Smooth muscle cell (in vitro differentiated cells): ENCODE measurements at regions not wholly inside any gene's neighbourhood (a gene's known extent, or its start where the extent isn't known, plus 50 kb on each side); places are given as distances from the start of the nearest gene placed in this dataset.

Source experiments
- DNase-seq: peaks from one replicate; lab custom pipeline; 2025; ENCODE audit not compliant: unreplicated experiment; lab: John Stamatoyannopoulos, UW
- H2AFZ ChIP-seq: fragments of 200-600 bp; sonication (generic); 2 replicates; pipeline ENCODE4 v1.6.0; 2016; ENCODE audit warnings: antibody characterized with exemption, low read depth, mild to moderate bottlenecking
- H3F3A ChIP-seq: fragments of 200-600 bp; sonication (generic); 2 replicates; pipeline ENCODE4 v1.6.0; 2017; ENCODE audit warnings: antibody characterized with exemption, low read depth
- H3K27ac ChIP-seq: fragments of 200-600 bp; sonication (generic); 2 replicates; pipeline ENCODE4 v1.5.1; 2016; ENCODE audit warnings: low read depth, mild to moderate bottlenecking
- H3K27me3 ChIP-seq: fragments of 200-600 bp; sonication (generic); 2 replicates; pipeline ENCODE4 v1.6.1; 2016; ENCODE audit warnings: low read depth, mild to moderate bottlenecking
- H3K36me3 ChIP-seq: fragments of 200-600 bp; sonication (generic); 2 replicates; pipeline ENCODE4 v1.5.1; 2016; ENCODE audit warnings: low read depth
- H3K4me1 ChIP-seq: fragments of 200-600 bp; sonication (generic); 2 replicates; pipeline ENCODE4 v1.5.1; 2016; ENCODE audit warnings: low read depth
- H3K4me2 ChIP-seq: fragments of 200-600 bp; sonication (generic); 2 replicates; pipeline ENCODE4 v1.6.0; 2016; ENCODE audit warnings: mild to moderate bottlenecking
- H3K4me3 ChIP-seq: fragments of 200-600 bp; sonication (generic); 2 replicates; pipeline ENCODE4 v1.5.1; 2016; ENCODE audit warnings: mild to moderate bottlenecking
- H3K79me2 ChIP-seq: fragments of 200-600 bp; sonication (generic); 2 replicates; pipeline ENCODE4 v1.6.0; 2016; ENCODE audit warnings: low read depth, mild to moderate bottlenecking
- H3K9ac ChIP-seq: fragments of 200-600 bp; sonication (generic); 2 replicates; pipeline ENCODE4 v1.6.0; 2016; ENCODE audit warnings: low read depth
- H3K9me3 ChIP-seq: fragments of 200-600 bp; sonication (generic); replicated peaks from 2 replicates; pipeline ENCODE4 v1.5.1; 2016; ENCODE audit warnings: low read depth
- H4K20me1 ChIP-seq: fragments of 200-600 bp; sonication (generic); 2 replicates; pipeline ENCODE4 v1.6.0; 2016; ENCODE audit warnings: low read depth
- WGBS: methylation state at CpG from one replicate; pipeline ENCODE4 v1.1.7; 2016; ENCODE audit warnings: low lambda C conversion rate; 5-methylcytosine and 5-hydroxymethylcytosine counted together
- TF ChIP-seq, protein P1 (sequence below): fragments of 200-600 bp; sonication (generic); IDR thresholded peaks from 2 replicates; pipeline ENCODE4 v1.5.1; 2017; ENCODE audit warnings: borderline replicate concordance, mild to moderate bottlenecking, antibody characterized with exemption; ENCODE audit not compliant: insufficient read depth, poor library complexity, severe bottlenecking

DNA sequence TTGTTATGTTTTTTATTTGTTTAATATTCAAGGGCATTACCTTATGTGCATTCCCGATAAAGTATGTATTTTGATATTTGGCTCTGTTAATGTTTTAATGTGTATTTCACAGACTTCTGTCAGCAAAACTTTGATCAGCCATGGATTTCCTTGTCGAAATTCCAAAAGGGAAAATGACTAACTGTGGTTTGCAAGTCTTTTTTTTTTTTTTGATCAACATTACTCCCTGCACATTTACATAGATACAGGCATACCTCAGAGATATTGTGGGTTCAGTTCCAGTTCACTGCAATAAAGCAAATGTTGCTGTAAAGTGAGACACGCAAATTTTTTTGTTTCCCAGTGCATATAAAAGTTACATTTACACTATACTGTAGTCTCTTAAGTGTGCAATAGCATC, 351.9 kb downstream of the CXCL12 start:
- Histone ChIP-seq H3K36me3 (no peaks in the 10 kb centered on the region), H3K79me2 (no peaks in the 10 kb centered on the region), H4K20me1 (no peaks in the 10 kb centered on the region), H3F3A (no peaks in the 10 kb centered on the region), H3K4me1 (no peaks in the 10 kb centered on the region), H3K27ac (no peak overlapping the region), H3K27me3 (no peaks in the 10 kb centered on the region), H3K9me3 (no peaks in the 10 kb centered on the region), H3K4me3 (no peak overlapping the region), H3K4me2 (no peak overlapping the region), H2AFZ (no peak overlapping the region), H3K9ac (no peak overlapping the region)
- DNase-seq: no peak
- 54% methylated on average over 3 of the region's 3 CpGs for WGBS
- TF ChIP-seq, protein P1, sequence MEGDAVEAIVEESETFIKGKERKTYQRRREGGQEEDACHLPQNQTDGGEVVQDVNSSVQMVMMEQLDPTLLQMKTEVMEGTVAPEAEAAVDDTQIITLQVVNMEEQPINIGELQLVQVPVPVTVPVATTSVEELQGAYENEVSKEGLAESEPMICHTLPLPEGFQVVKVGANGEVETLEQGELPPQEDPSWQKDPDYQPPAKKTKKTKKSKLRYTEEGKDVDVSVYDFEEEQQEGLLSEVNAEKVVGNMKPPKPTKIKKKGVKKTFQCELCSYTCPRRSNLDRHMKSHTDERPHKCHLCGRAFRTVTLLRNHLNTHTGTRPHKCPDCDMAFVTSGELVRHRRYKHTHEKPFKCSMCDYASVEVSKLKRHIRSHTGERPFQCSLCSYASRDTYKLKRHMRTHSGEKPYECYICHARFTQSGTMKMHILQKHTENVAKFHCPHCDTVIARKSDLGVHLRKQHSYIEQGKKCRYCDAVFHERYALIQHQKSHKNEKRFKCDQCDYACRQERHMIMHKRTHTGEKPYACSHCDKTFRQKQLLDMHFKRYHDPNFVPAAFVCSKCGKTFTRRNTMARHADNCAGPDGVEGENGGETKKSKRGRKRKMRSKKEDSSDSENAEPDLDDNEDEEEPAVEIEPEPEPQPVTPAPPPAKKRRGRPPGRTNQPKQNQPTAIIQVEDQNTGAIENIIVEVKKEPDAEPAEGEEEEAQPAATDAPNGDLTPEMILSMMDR: no peak

DNA sequence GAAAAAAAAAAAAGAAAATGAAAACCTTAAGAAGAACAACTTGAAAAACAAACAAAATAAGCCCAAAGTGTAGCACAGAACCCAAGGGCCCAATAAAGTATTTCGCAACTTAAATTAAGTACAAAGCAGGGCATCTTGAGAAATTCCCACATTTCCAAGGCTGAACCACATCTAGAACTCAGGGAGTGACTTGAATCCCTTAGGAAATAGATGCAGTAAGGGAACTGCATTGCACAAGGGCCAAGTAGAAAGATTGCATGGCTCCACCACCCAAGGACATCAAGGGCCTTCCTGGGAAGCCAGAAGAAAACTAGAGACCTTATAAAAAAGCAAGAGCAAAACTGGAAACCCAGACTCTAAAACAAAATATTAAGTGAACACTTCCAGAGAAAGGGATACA, 352.7 kb downstream of the CXCL12 start:
- H3K79me2 ChIP-seq: no peaks in the 10 kb centered on the region

DNA sequence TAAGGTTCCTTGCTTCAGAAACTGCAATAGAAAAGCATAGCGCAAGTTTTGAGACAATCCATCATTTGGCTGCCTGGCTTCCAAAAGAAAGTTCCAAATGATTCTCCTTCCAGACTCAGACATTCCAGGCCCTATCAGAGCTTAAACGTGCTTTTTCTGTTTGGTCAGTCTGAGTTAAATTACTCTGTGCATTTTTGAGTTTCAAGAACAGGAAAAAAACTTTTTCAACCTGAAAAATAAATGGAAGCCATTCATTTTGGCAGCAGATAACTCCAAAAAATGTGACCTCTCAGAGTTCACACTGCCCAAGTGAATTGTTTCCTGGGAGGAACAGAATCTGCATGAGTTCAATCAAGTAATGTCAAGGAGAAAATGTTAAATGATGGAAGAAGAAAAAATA, 354.2 kb downstream of the CXCL12 start:
- Histone ChIP-seq H3K9me3 (no peaks in the 10 kb centered on the region), H4K20me1 (no peaks in the 10 kb centered on the region), H3K36me3 (no peaks in the 10 kb centered on the region), H3K27me3 (no peaks in the 10 kb centered on the region), H3K4me3 (no peak overlapping the region), H3F3A (no peaks in the 10 kb centered on the region), H3K9ac (no peak overlapping the region), H3K27ac (no peak overlapping the region), H3K79me2 (no peaks in the 10 kb centered on the region), H3K4me2 (no peak overlapping the region), H3K4me1 (no peaks in the 10 kb centered on the region), H2AFZ (no peak overlapping the region)
- DNase-seq: no peak
- 41% methylated on average over 2 of the region's 2 CpGs for WGBS
- TF ChIP-seq, protein P1: no peak

More for the DNA sequence above, 352.7 kb downstream of the CXCL12 start:
- H3K36me3 ChIP-seq: no peaks in the 10 kb centered on the region
- H3K27me3 ChIP-seq: no peaks in the 10 kb centered on the region
- H3K4me2 ChIP-seq: no peak overlapping the region
- no peaks in the 10 kb centered on the region for H3K9me3 ChIP-seq
- 100% methylated on average over 1 of the region's 1 CpG for WGBS
- H3K4me1 ChIP-seq: no peaks in the 10 kb centered on the region
- DNase-seq: no peak
- no peak overlapping the region for H3K27ac ChIP-seq
- no peak overlapping the region for H3K4me3 ChIP-seq
- H2AFZ ChIP-seq: no peak overlapping the region
- H3F3A ChIP-seq: no peaks in the 10 kb centered on the region
- TF ChIP-seq, protein P1: no peak
- H3K9ac ChIP-seq: no peak overlapping the region
- no peaks in the 10 kb centered on the region for H4K20me1 ChIP-seq

DNA sequence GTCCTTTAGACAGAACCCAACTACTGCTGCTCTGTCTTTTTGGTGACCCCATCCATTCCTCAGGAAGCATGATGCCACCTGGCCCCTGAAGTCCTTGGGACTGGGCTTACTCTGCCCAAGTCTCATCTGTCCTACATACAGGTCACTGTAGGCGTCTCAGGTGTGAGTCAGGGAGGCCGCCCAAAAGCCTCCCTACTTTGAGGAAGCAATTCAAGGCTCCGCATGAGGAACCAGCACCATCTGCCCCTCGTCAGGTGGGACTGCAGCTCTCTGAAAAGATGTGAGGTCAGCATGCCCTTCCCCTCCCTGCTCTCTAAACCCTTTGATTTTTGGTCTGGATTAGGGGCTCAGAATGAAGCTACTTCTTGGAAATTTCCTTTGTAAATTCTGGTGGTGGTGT, 354.8 kb downstream of the CXCL12 start:
- 65% methylated on average over 4 of the region's 4 CpGs for WGBS
- Histone ChIP-seq H3F3A (no peaks in the 10 kb centered on the region), H3K27me3 (no peaks in the 10 kb centered on the region), H3K9ac (no peak overlapping the region), H4K20me1 (no peaks in the 10 kb centered on the region), H3K4me3 (no peak overlapping the region), H3K4me2 (no peak overlapping the region), H3K9me3 (no peaks in the 10 kb centered on the region), H3K4me1 (no peaks in the 10 kb centered on the region), H2AFZ (no peak overlapping the region), H3K27ac (no peak overlapping the region), H3K36me3 (no peaks in the 10 kb centered on the region), H3K79me2 (no peaks in the 10 kb centered on the region)
- no peak for DNase-seq
- TF ChIP-seq, protein P1: no peak
